Memory B cell (primary cell): ENCODE measurements at regions not wholly inside any gene's neighbourhood (a gene's known extent, or its start where the extent isn't known, plus 50 kb on each side); places are given as distances from the start of the nearest gene placed in this dataset.

Source experiments
- ATAC-seq: fragments of 150-1000 bp; cut with Tn5 transposase; 2 replicates; pipeline ENCODE4 v1.10.0; 2021; ENCODE audit warnings: low read depth, mild to moderate bottlenecking, moderate library complexity
- DNase-seq, 2 donors: peaks; one replicate each; pipeline ENCODE4 v3.0.0; 2022; ENCODE audit warnings: low spot score in 2 of 2
- H3K27ac Mint-ChIP-seq: one replicate; pipeline ENCODE4 v1.8.0; 2022; ENCODE audit warnings: mild to moderate bottlenecking, moderate library complexity, mixed read lengths
- H3K27me3 Mint-ChIP-seq: one replicate; pipeline ENCODE4 v1.8.0; 2022; ENCODE audit warnings: mixed read lengths
- H3K36me3 Mint-ChIP-seq: one replicate; pipeline ENCODE4 v1.8.0; 2022; ENCODE audit warnings: mild to moderate bottlenecking, mixed read lengths
- H3K4me1 Mint-ChIP-seq: one replicate; pipeline ENCODE4 v1.8.0; 2022; ENCODE audit warnings: mixed read lengths
- H3K4me3 Mint-ChIP-seq: one replicate; pipeline ENCODE4 v1.8.0; 2022; ENCODE audit warnings: mild to moderate bottlenecking, moderate library complexity, mixed read lengths
- H3K9me3 Mint-ChIP-seq: one replicate; pipeline ENCODE4 v1.8.0; 2022; ENCODE audit warnings: mixed read lengths

GRCh38 chr6:168196881-168197635 lies 118.0 kb upstream of the FRMD1 start:
- no peak for ATAC-seq
- H3K4me3 Mint-ChIP-seq = no peak overlapping the region
- H3K27me3 Mint-ChIP-seq = peaks cover 6% of the 10 kb centered on the region
- DNase-seq = no peak
- no peaks in the 10 kb centered on the region for H3K4me1 Mint-ChIP-seq
- no peaks in the 10 kb centered on the region for H3K36me3 Mint-ChIP-seq
- no peaks in the 10 kb centered on the region for H3K9me3 Mint-ChIP-seq
- H3K27ac Mint-ChIP-seq = no peak overlapping the region

GRCh38 chr6:168196385-168196860 lies 117.4 kb upstream of the FRMD1 start:
- Mint-ChIP-seq H3K27ac (no peak overlapping the region), H3K9me3 (no peaks in the 10 kb centered on the region), H3K4me1 (no peaks in the 10 kb centered on the region), H3K36me3 (no peaks in the 10 kb centered on the region), H3K4me3 (no peak overlapping the region), H3K27me3 (peaks cover 7% of the 10 kb centered on the region)
- DNase-seq = no peak
- no peak for ATAC-seq

GRCh38 chr6:168195712-168196111 lies 116.7 kb upstream of the FRMD1 start:
- H3K4me1 Mint-ChIP-seq = no peaks in the 10 kb centered on the region
- no peak overlapping the region for H3K27ac Mint-ChIP-seq
- H3K9me3 Mint-ChIP-seq = no peaks in the 10 kb centered on the region
- ATAC-seq (no peak), DNase-seq (no peak)
- no peaks in the 10 kb centered on the region for H3K36me3 Mint-ChIP-seq
- H3K4me3 Mint-ChIP-seq = no peak overlapping the region
- H3K27me3 Mint-ChIP-seq = peaks cover 8% of the 10 kb centered on the region

GRCh38 chr6:168194732-168195567 lies 115.9 kb upstream of the FRMD1 start:
- peaks cover 8% of the 10 kb centered on the region for H3K27me3 Mint-ChIP-seq
- H3K36me3 Mint-ChIP-seq = no peaks in the 10 kb centered on the region
- no peaks in the 10 kb centered on the region for H3K9me3 Mint-ChIP-seq
- DNase-seq = no peak
- no peak overlapping the region for H3K27ac Mint-ChIP-seq
- no peaks in the 10 kb centered on the region for H3K4me1 Mint-ChIP-seq
- no peak for ATAC-seq
- H3K4me3 Mint-ChIP-seq = no peak overlapping the region

GRCh38 chr6:168193816-168194721 lies 115.1 kb upstream of the FRMD1 start:
- Mint-ChIP-seq H3K27ac (no peak overlapping the region), H3K9me3 (no peaks in the 10 kb centered on the region), H3K36me3 (no peaks in the 10 kb centered on the region), H3K27me3 (peaks cover 8% of the 10 kb centered on the region), H3K4me1 (no peaks in the 10 kb centered on the region), H3K4me3 (no peak overlapping the region)
- no peak for ATAC-seq
- DNase-seq = no peak

GRCh38 chr6:168192901-168193815 lies 114.1 kb upstream of the FRMD1 start:
- Mint-ChIP-seq H3K4me3 (no peak overlapping the region), H3K9me3 (no peaks in the 10 kb centered on the region), H3K4me1 (no peaks in the 10 kb centered on the region), H3K36me3 (no peaks in the 10 kb centered on the region), H3K27ac (no peak overlapping the region), H3K27me3 (peaks cover 9% of the 10 kb centered on the region)
- no peak for ATAC-seq
- DNase-seq = no peak

GRCh38 chr6:168192195-168192900 lies 113.3 kb upstream of the FRMD1 start:
- ATAC-seq (no peak), DNase-seq (no peak)
- Mint-ChIP-seq H3K4me1 (no peaks in the 10 kb centered on the region), H3K4me3 (no peak overlapping the region), H3K27ac (no peak overlapping the region), H3K36me3 (no peaks in the 10 kb centered on the region), H3K27me3 (peaks cover 9% of the 10 kb centered on the region), H3K9me3 (no peaks in the 10 kb centered on the region)

- Mint-ChIP-seq H3K4me3 (no peak overlapping the region), H3K4me1 (no peaks in the 10 kb centered on the region), H3K36me3 (no peaks in the 10 kb centered on the region), H3K27me3 (peaks cover 9% of the 10 kb centered on the region), H3K27ac (no peak overlapping the region), H3K9me3 (peaks cover 6% of the 10 kb centered on the region)
- ATAC-seq (no peak), DNase-seq (no peak)
These were observed 111.8 kb upstream of the FRMD1 start for GRCh38 chr6:168190646-168191443.

GRCh38 chr6:168190014-168190405 lies 111.0 kb upstream of the FRMD1 start:
- Mint-ChIP-seq H3K27me3 (peaks cover 9% of the 10 kb centered on the region), H3K27ac (no peak overlapping the region), H3K36me3 (no peaks in the 10 kb centered on the region), H3K4me1 (no peaks in the 10 kb centered on the region), H3K4me3 (no peak overlapping the region), H3K9me3 (peaks cover 6% of the 10 kb centered on the region)
- ATAC-seq (no peak), DNase-seq (no peak)

GRCh38 chr6:168189200-168190013 lies 110.4 kb upstream of the FRMD1 start:
- H3K27me3 Mint-ChIP-seq = peaks cover 8% of the 10 kb centered on the region
- H3K27ac Mint-ChIP-seq = no peak overlapping the region
- H3K4me1 Mint-ChIP-seq = no peaks in the 10 kb centered on the region
- no peaks in the 10 kb centered on the region for H3K36me3 Mint-ChIP-seq
- ATAC-seq (no peak), DNase-seq (no peak)
- no peak overlapping the region for H3K4me3 Mint-ChIP-seq
- peaks cover 6% of the 10 kb centered on the region for H3K9me3 Mint-ChIP-seq

- Mint-ChIP-seq H3K27me3 (peaks cover 8% of the 10 kb centered on the region), H3K4me1 (no peaks in the 10 kb centered on the region), H3K4me3 (no peak overlapping the region), H3K36me3 (no peaks in the 10 kb centered on the region), H3K27ac (no peak overlapping the region), H3K9me3 (peaks cover 6% of the 10 kb centered on the region)
- ATAC-seq (no peak), DNase-seq (no peak)
These were observed 109.6 kb upstream of the FRMD1 start for GRCh38 chr6:168188369-168189199.
